NCI-H524 (cell line): ENCODE measurements at regions not wholly inside any gene's neighbourhood (a gene's known extent, or its start where the extent isn't known, plus 50 kb on each side); places are given as distances from the start of the nearest gene placed in this dataset.
"Not testable (repeated sequence)": the region's sequence is repeated elsewhere in the genome, so short reads cannot be mapped to it uniquely, and the experiment has no call there.

Source experiments
- DNase-seq, 2 experiments: peaks; one replicate each; lab custom pipeline; 2025; lab: John Stamatoyannopoulos, UW

- DNase-seq = no peak
Measured at GRCh38 chr20:51305316-51306052, 237.0 kb downstream of the NFATC2 start.

GRCh38 chr20:51303731-51304670 is 238.5 kb downstream of the NFATC2 start:
- DNase-seq = no peak

GRCh38 chr20:51301026-51301425 is 241.5 kb downstream of the NFATC2 start:
- DNase-seq = no peak

GRCh38 chr20:51300104-51300503 is 242.4 kb downstream of the NFATC2 start:
- DNase-seq = no peak

- DNase-seq = no peak
Measured at GRCh38 chr20:51299413-51299812, 243.1 kb downstream of the NFATC2 start.

- DNase-seq = no peak
Measured at GRCh38 chr20:51298141-51298749, 244.3 kb downstream of the NFATC2 start.

- DNase-seq = peak; percentile 5 to 32
Measured at GRCh38 chr20:51287628-51288413, 254.7 kb downstream of the NFATC2 start.

- no peak for DNase-seq
Measured at GRCh38 chr20:51286758-51287157, 255.8 kb downstream of the NFATC2 start.

- DNase-seq = no peak
Measured at GRCh38 chr20:51285684-51286083, 256.8 kb downstream of the NFATC2 start.

- DNase-seq = no peak
Measured at GRCh38 chr20:51284871-51285270, 257.6 kb downstream of the NFATC2 start.

- no peak for DNase-seq
Measured at GRCh38 chr20:51284176-51284575, 258.3 kb downstream of the NFATC2 start.

- no peak for DNase-seq
Measured at GRCh38 chr20:51281521-51281920, 258.6 kb upstream of the KCNG1 start.

- DNase-seq = no peak
Measured at GRCh38 chr20:51280047-51280446, 257.1 kb upstream of the KCNG1 start.

GRCh38 chr20:51277961-51278360 is 255.1 kb upstream of the KCNG1 start:
- no peak for DNase-seq

- DNase-seq = peak in 1 of 2 experiments; percentile 18
Measured at GRCh38 chr20:51276296-51276695, 253.4 kb upstream of the KCNG1 start.

GRCh38 chr20:51275826-51276225 is 252.9 kb upstream of the KCNG1 start:
- no peak for DNase-seq

- DNase-seq = no peak
Measured at GRCh38 chr20:51275181-51275580, 252.3 kb upstream of the KCNG1 start.

GRCh38 chr20:51272401-51272800 is 249.5 kb upstream of the KCNG1 start:
- peak; percentile 30 to 68 for DNase-seq

GRCh38 chr20:51271931-51272330 is 249.0 kb upstream of the KCNG1 start:
- no peak for DNase-seq

GRCh38 chr20:51271289-51271688 is 248.4 kb upstream of the KCNG1 start:
- DNase-seq = not testable (repeated sequence)

GRCh38 chr20:51269671-51270070 is 246.8 kb upstream of the KCNG1 start:
- no peak for DNase-seq

- DNase-seq = no peak
Measured at GRCh38 chr20:51267679-51268078, 244.8 kb upstream of the KCNG1 start.
